SK-N-SH treated with all-trans-retinoic acid at 6 μM for 48 hours (cell line): ENCODE measurements at regions not wholly inside any gene's neighbourhood (a gene's known extent, or its start where the extent isn't known, plus 50 kb on each side); places are given as distances from the start of the nearest gene placed in this dataset.

Experiments used
- ATAC-seq: fragments of 200-7000 bp; cut with Tn5 transposase; 3 replicates; pipeline ENCODE4 v1.9.1; 2020; ENCODE audit warnings: mild to moderate bottlenecking, moderate library complexity
- ARNTL ChIP-seq: fragments of 450-650 bp; formaldehyde crosslinking; IDR thresholded peaks from 2 replicates; pipeline ENCODE4 v1.5.0; 2020; ENCODE audit warnings: low read depth, mild to moderate bottlenecking, moderate library complexity, borderline replicate concordance
- BACH2 ChIP-seq: fragments of 250-450 bp; sonication (Bioruptor Pico); IDR thresholded peaks from 2 replicates; pipeline ENCODE4 v1.9.0; 2021; ENCODE audit warnings: mild to moderate bottlenecking, borderline replicate concordance
- CSDC2 ChIP-seq: fragments of 250-450 bp; sonication (Bioruptor Pico); IDR thresholded peaks from 2 replicates; pipeline ENCODE4 v1.5.0; 2020; ENCODE audit warnings: mild to moderate bottlenecking, moderate library complexity
- CSRNP3 ChIP-seq: fragments of 250-450 bp; sonication (Bioruptor Pico); IDR thresholded peaks from 2 replicates; pipeline ENCODE4 v1.5.1; 2021; ENCODE audit warnings: mild to moderate bottlenecking, moderate library complexity
- ESRRG ChIP-seq: fragments of 250-450 bp; sonication (Bioruptor Pico); IDR thresholded peaks from 2 replicates; pipeline ENCODE4 v1.6.1; 2021; ENCODE audit warnings: mild to moderate bottlenecking
- GLIS3 ChIP-seq: fragments of 250-450 bp; sonication (Bioruptor Pico); IDR thresholded peaks from 2 replicates; pipeline ENCODE4 v1.5.0; 2020; ENCODE audit warnings: mild to moderate bottlenecking, moderate library complexity
- ISL1 ChIP-seq: fragments of 250-450 bp; sonication (Bioruptor Pico); IDR thresholded peaks from 2 replicates; pipeline ENCODE4 v2.1.2; 2022; ENCODE audit warnings: mild to moderate bottlenecking, moderate library complexity
- OSR1 ChIP-seq: fragments of 250-450 bp; sonication (Bioruptor Pico); IDR thresholded peaks from 2 replicates; pipeline ENCODE4 v1.8.0; 2022; ENCODE audit warnings: moderate library complexity, mild to moderate bottlenecking, inconsistent platforms
- PATZ1 ChIP-seq: fragments of 250-450 bp; sonication (Bioruptor Pico); IDR thresholded peaks from 2 replicates; pipeline ENCODE4 v1.8.0; 2020; ENCODE audit warnings: mild to moderate bottlenecking, moderate library complexity, borderline replicate concordance
- POU6F1 ChIP-seq: fragments of 250-450 bp; sonication (Bioruptor Pico); IDR thresholded peaks from 2 replicates; pipeline ENCODE4 v1.8.0; 2021; ENCODE audit warnings: low read depth, mild to moderate bottlenecking, moderate library complexity, borderline replicate concordance
- PPARA ChIP-seq: fragments of 250-450 bp; sonication (Bioruptor Pico); IDR thresholded peaks from 2 replicates; pipeline ENCODE4 v1.5.0; 2020; ENCODE audit warnings: mild to moderate bottlenecking, borderline replicate concordance
- RARB ChIP-seq: fragments of 250-450 bp; sonication (Bioruptor Pico); IDR thresholded peaks from 2 replicates; pipeline ENCODE4 v1.8.0; 2021; ENCODE audit warnings: mild to moderate bottlenecking, moderate library complexity
- SNAI2 ChIP-seq: fragments of 250-450 bp; sonication (Bioruptor Pico); IDR thresholded peaks from 2 replicates; pipeline ENCODE4 v1.5.0; 2020; ENCODE audit warnings: mild to moderate bottlenecking, moderate library complexity
- TCF4 ChIP-seq: fragments of 250-450 bp; sonication (Bioruptor Pico); IDR thresholded peaks from 2 replicates; pipeline ENCODE4 v1.8.0; 2021; ENCODE audit warnings: mild to moderate bottlenecking, moderate library complexity, borderline replicate concordance
- TOX ChIP-seq: fragments of 250-450 bp; sonication (Bioruptor Pico); IDR thresholded peaks from 2 replicates; pipeline ENCODE4 v1.8.0; 2021; ENCODE audit warnings: mild to moderate bottlenecking, moderate library complexity, borderline replicate concordance
- TSHZ2 ChIP-seq: fragments of 250-450 bp; sonication (Bioruptor Pico); IDR thresholded peaks from 2 replicates; pipeline ENCODE4 v1.5.0; 2020; ENCODE audit warnings: mild to moderate bottlenecking, moderate library complexity
- ZC3H10 ChIP-seq: fragments of 250-450 bp; sonication (Bioruptor Pico); IDR thresholded peaks from 2 replicates; pipeline ENCODE4 v1.5.1; 2021; ENCODE audit warnings: mild to moderate bottlenecking, moderate library complexity
- ZFP30 ChIP-seq: fragments of 450-650 bp; formaldehyde crosslinking; IDR thresholded peaks from 2 replicates; pipeline ENCODE4 v1.5.0; 2022; ENCODE audit warnings: mild to moderate bottlenecking, moderate library complexity
- ZNF565 ChIP-seq: fragments of 450-650 bp; formaldehyde crosslinking; conservative IDR thresholded peaks from 2 replicates; pipeline ENCODE4 v1.5.0; 2020; ENCODE audit warnings: low read depth, mild to moderate bottlenecking, moderate library complexity
- ZNF70 ChIP-seq: fragments of 450-650 bp; formaldehyde crosslinking; IDR thresholded peaks from 2 replicates; pipeline ENCODE4 v1.5.0; 2020; ENCODE audit warnings: mild to moderate bottlenecking, moderate library complexity
- ZNF8 ChIP-seq: fragments of 450-650 bp; formaldehyde crosslinking; IDR thresholded peaks from 2 replicates; pipeline ENCODE4 v1.5.0; 2020; ENCODE audit warnings: mild to moderate bottlenecking, moderate library complexity

- TF ChIP-seq PATZ1 (CRISPR knock-in tag): no peak
- no peak for TF ChIP-seq GLIS3
- no peak for TF ChIP-seq TCF4
- TF ChIP-seq ISL1: no peak
- no peak for TF ChIP-seq ZNF8 (CRISPR knock-in tag)
- no peak for TF ChIP-seq TSHZ2 (CRISPR knock-in tag)
- TF ChIP-seq TOX: no peak
- TF ChIP-seq CSDC2 (CRISPR knock-in tag): no peak
- no peak for TF ChIP-seq ZC3H10 (CRISPR knock-in tag)
- TF ChIP-seq ZFP30 (CRISPR knock-in tag): no peak
- no peak for TF ChIP-seq ARNTL
- no peak for TF ChIP-seq RARB (CRISPR knock-in tag)
- no peak for TF ChIP-seq CSRNP3 (CRISPR knock-in tag)
- no peak for TF ChIP-seq ZNF565
- TF ChIP-seq ESRRG: no peak
- ATAC-seq: no peak
These were observed 75.9 kb upstream of the ADAMTSL1 start for GRCh38 chr9:18398038-18398437.

GRCh38 chr9:18404434-18405029 is 69.4 kb upstream of the ADAMTSL1 start:
- no peak for ATAC-seq
- TF ChIP-seq GLIS3 (no peak), ZFP30 (CRISPR knock-in tag) (no peak), POU6F1 (CRISPR knock-in tag) (no peak), ZNF70 (CRISPR knock-in tag) (no peak), BACH2 (CRISPR knock-in tag) (no peak), PATZ1 (CRISPR knock-in tag) (no peak), TCF4 (no peak), ZC3H10 (CRISPR knock-in tag) (no peak), CSRNP3 (CRISPR knock-in tag) (no peak), OSR1 (CRISPR knock-in tag) (no peak), ISL1 (no peak), PPARA (no peak), SNAI2 (CRISPR knock-in tag) (no peak)
